GM06990 (cell line): ENCODE measurements at regions not wholly inside any gene's neighbourhood (a gene's known extent, or its start where the extent isn't known, plus 50 kb on each side); places are given as distances from the start of the nearest gene placed in this dataset.

Experiments used
- DNase-seq: peaks from one replicate; pipeline ENCODE4 v3.0.0-alpha.2; 2011; ENCODE audit not compliant: insufficient read length; ENCODE audit errors: extremely low read depth
- H3K27me3 ChIP-seq: replicated peaks from 2 replicates; pipeline ENCODE4 v1.6.0; 2011; ENCODE audit warnings: low read length; ENCODE audit not compliant: control insufficient read depth, insufficient read depth
- H3K36me3 ChIP-seq: 2 replicates; pipeline ENCODE4 v1.5.1; 2011; ENCODE audit warnings: low read length; ENCODE audit not compliant: control insufficient read depth, insufficient read depth
- H3K4me3 ChIP-seq: replicated peaks from 2 replicates; pipeline ENCODE4 v1.5.1; 2011; ENCODE audit warnings: low read depth, mild to moderate bottlenecking, control low read depth, low read length
- CTCF ChIP-seq: IDR thresholded peaks from 2 replicates; pipeline ENCODE4 v1.5.1; 2011; ENCODE audit warnings: low read length, control low read depth, mild to moderate bottlenecking, inconsistent platforms; ENCODE audit not compliant: insufficient read depth, poor library complexity, severe bottlenecking

GRCh38 chr9:91071184-91071990 lies 269.8 kb downstream of the SYK start:
- Histone ChIP-seq H3K36me3 (no peaks in the 10 kb centered on the region), H3K27me3 (peaks cover 1% of the 10 kb centered on the region), H3K4me3 (no peak overlapping the region)
- DNase-seq = no peak
- TF ChIP-seq CTCF = no peak

- Histone ChIP-seq H3K36me3 (no peaks in the 10 kb centered on the region), H3K4me3 (no peak overlapping the region), H3K27me3 (peaks cover 1% of the 10 kb centered on the region)
- no peak for TF ChIP-seq CTCF
- DNase-seq = no peak
Measured at GRCh38 chr9:91073049-91073810, 271.6 kb downstream of the SYK start.

GRCh38 chr9:91073811-91074771 lies 272.5 kb downstream of the SYK start:
- no peak overlapping the region for H3K4me3 ChIP-seq

GRCh38 chr9:91074866-91075265 lies 273.2 kb downstream of the SYK start:
- H3K27me3 ChIP-seq = no peaks in the 10 kb centered on the region; the same call in none of the 2 replicates
- H3K36me3 ChIP-seq = no peaks in the 10 kb centered on the region
- no peak for TF ChIP-seq CTCF
- DNase-seq = no peak
- no peak overlapping the region for H3K4me3 ChIP-seq

More at GRCh38 chr9:91073811-91074771, 272.5 kb downstream of the SYK start:
- DNase-seq = no peak
- H3K27me3 ChIP-seq = peaks cover 1% of the 10 kb centered on the region
- no peak for TF ChIP-seq CTCF
- H3K36me3 ChIP-seq = no peaks in the 10 kb centered on the region

GRCh38 chr9:91075279-91075678 lies 273.7 kb downstream of the SYK start:
- no peaks in the 10 kb centered on the region; the same call in none of the 2 replicates for H3K27me3 ChIP-seq
- no peaks in the 10 kb centered on the region for H3K36me3 ChIP-seq
- TF ChIP-seq CTCF = no peak
- no peak for DNase-seq
- no peak overlapping the region for H3K4me3 ChIP-seq
